ENCODE measurements at regions not wholly inside any gene's neighbourhood (a gene's known extent, or its start where the extent isn't known, plus 50 kb on each side); places are given as distances from the start of the nearest gene placed in this dataset.
A peak's percentile ranks its signal among the peaks of the same experiment; 100 is the strongest.

DNA sequence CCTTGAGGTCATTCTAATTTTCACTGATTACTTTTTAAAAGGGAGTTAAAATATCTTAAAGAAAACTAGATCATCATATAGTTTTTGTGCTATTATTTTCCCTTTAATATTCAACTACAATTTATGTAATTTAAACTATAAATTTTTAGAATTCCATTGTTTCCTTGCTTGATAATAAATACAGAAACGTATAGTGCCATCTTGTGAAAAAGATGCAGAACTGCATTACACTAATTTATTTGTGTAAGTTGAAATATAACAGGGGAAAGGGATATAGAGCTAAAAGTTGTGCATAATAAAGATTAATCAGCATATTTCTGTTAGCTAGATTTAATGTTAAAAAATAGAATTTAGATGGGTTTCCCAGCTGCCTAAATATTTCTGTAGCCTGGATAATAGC, 61.5 kb upstream of the TDRD3 start:
- Histone ChIP-seq H4K20me1 (ENCODE audit: control insufficient read depth, insufficient read depth, low read length, poor library complexity, severe bottlenecking) (no peaks in the 10 kb centered on the region), H3K4me2 (replicated peaks; ENCODE audit: low read depth, low read length, poor library complexity, severe bottlenecking) (no peak overlapping the region), H3K4me1 (ENCODE audit: control insufficient read depth in 2 of 2, insufficient read depth in 2 of 2, low read length in 2 of 2) (no peaks in the 10 kb centered on the region), H3K36me3 (replicated peaks in 1 of 2; ENCODE audit: control extremely low read depth in 1 of 2, control insufficient read depth in 1 of 2, extremely low read depth in 1 of 2, insufficient read depth in 2 of 2, low read length in 1 of 2) (no peaks in the 10 kb centered on the region), H3K9me3 (ENCODE audit: control extremely low read depth in 1 of 3, control insufficient read depth in 2 of 3, insufficient read depth in 1 of 3, low read length in 2 of 3) (peaks cover 0 to 2% (median 0%) of the 10 kb centered on the region in 3 donors), H3K79me2 (ENCODE audit: control insufficient read depth, insufficient read depth, low read length) (no peaks in the 10 kb centered on the region), H3K4me3 (ENCODE audit: control extremely low read depth in 1 of 5, extremely low read depth in 1 of 5, insufficient read depth in 1 of 5, low read depth in 2 of 5, low read length in 4 of 5) (no peak overlapping the region), H3K27me3 (replicated peaks in 1 of 4; ENCODE audit: control extremely low read depth in 1 of 4, control insufficient read depth in 3 of 4, insufficient read depth in 4 of 4, low read length in 3 of 4) (peaks cover 0 to 8% (median 3%) of the 10 kb centered on the region in 4 experiments), H3K9ac (ENCODE audit: low read length) (no peak overlapping the region), H3K27ac (ENCODE audit: low read length in 2 of 2) (no peak overlapping the region), H2AFZ (ENCODE audit: insufficient read depth, low read depth, low read length, poor library complexity, severe bottlenecking) (no peak overlapping the region)
- ChIA-PET POLR2A (no interaction called here), CTCF (interaction anchor here (1.3 kb wide), 1 partner anchor 96 kb away, joined by 3 read pairs; no protein-coding TSS in a partner anchor)
- ATAC-seq (ENCODE audit: low read depth) (no peak), DNase-seq (no peak)
- Mint-ChIP-seq H3K4me3 (no peak overlapping the region), H3K27me3 (peaks cover 22% of the 10 kb centered on the region), H3K27ac (no peak overlapping the region), H3K4me1 (no peaks in the 10 kb centered on the region), H3K9me3 (ENCODE audit: insufficient read depth) (no peaks in the 10 kb centered on the region)
- no CpG with 5 or more reads among the region's 1 CpG for WGBS (ENCODE audit: insufficient coverage)
- intact Hi-C loops (cut with micrococcal nuclease): loop anchor here (1.0 to 10.0 kb wide), 3 partner anchors 96 to 941 kb away; no protein-coding TSS in a partner anchor
- TF ChIP-seq EZH2 (IDR thresholded peaks at IDR 0.05; ENCODE audit: borderline replicate concordance, insufficient read depth, low read depth, low read length, poor library complexity, severe bottlenecking): no peak
- TF ChIP-seq, protein P1, sequence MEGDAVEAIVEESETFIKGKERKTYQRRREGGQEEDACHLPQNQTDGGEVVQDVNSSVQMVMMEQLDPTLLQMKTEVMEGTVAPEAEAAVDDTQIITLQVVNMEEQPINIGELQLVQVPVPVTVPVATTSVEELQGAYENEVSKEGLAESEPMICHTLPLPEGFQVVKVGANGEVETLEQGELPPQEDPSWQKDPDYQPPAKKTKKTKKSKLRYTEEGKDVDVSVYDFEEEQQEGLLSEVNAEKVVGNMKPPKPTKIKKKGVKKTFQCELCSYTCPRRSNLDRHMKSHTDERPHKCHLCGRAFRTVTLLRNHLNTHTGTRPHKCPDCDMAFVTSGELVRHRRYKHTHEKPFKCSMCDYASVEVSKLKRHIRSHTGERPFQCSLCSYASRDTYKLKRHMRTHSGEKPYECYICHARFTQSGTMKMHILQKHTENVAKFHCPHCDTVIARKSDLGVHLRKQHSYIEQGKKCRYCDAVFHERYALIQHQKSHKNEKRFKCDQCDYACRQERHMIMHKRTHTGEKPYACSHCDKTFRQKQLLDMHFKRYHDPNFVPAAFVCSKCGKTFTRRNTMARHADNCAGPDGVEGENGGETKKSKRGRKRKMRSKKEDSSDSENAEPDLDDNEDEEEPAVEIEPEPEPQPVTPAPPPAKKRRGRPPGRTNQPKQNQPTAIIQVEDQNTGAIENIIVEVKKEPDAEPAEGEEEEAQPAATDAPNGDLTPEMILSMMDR (IDR thresholded peaks at IDR 0.05): peak; percentile 72

DNA sequence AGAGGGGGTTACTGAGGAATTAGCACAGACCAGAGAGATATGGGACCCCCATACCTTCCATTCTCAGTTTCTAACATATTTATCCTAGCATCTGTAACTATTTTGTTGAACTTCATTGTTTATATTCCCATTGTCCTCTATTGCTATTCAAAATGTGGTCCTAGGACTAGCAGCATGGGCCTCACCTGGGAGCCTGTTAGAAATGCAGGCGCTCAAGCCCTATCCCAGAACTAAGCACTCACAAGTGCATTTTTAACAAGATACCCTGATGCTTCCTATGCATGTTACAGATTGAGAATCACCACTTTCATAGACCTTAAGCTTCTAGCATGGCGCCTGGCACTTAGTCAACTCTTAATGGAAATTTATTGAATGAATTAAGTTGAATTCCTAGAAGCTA, 58.3 kb upstream of the TDRD3 start:
- Histone ChIP-seq H3K27me3 (replicated peaks in 1 of 4; ENCODE audit: control extremely low read depth in 1 of 4, control insufficient read depth in 3 of 4, insufficient read depth in 4 of 4, low read length in 3 of 4) (peaks cover 0 to 8% (median 3%) of the 10 kb centered on the region in 4 experiments), H3K4me3 (ENCODE audit: control extremely low read depth in 1 of 5, extremely low read depth in 1 of 5, insufficient read depth in 1 of 5, low read depth in 2 of 5, low read length in 4 of 5) (no peak overlapping the region), H3K9ac (ENCODE audit: low read length) (no peak overlapping the region), H4K20me1 (ENCODE audit: control insufficient read depth, insufficient read depth, low read length, poor library complexity, severe bottlenecking) (no peaks in the 10 kb centered on the region), H3K4me1 (ENCODE audit: control insufficient read depth in 2 of 2, insufficient read depth in 2 of 2, low read length in 2 of 2) (no peaks in the 10 kb centered on the region), H3K9me3 (ENCODE audit: control extremely low read depth in 1 of 3, control insufficient read depth in 2 of 3, insufficient read depth in 1 of 3, low read length in 2 of 3) (no peaks in the 10 kb centered on the region), H3K36me3 (replicated peaks in 1 of 2; ENCODE audit: control extremely low read depth in 1 of 2, control insufficient read depth in 1 of 2, extremely low read depth in 1 of 2, insufficient read depth in 2 of 2, low read length in 1 of 2) (no peaks in the 10 kb centered on the region), H3K79me2 (ENCODE audit: control insufficient read depth, insufficient read depth, low read length) (no peaks in the 10 kb centered on the region), H2AFZ (ENCODE audit: insufficient read depth, low read depth, low read length, poor library complexity, severe bottlenecking) (no peak overlapping the region), H3K4me2 (replicated peaks; ENCODE audit: low read depth, low read length, poor library complexity, severe bottlenecking) (no peak overlapping the region), H3K27ac (ENCODE audit: low read length in 2 of 2) (no peak overlapping the region)
- ChIA-PET CTCF (interaction anchor here (1.5 to 2.5 kb wide), 2 partner anchors 12 to 93 kb away, joined by 4 to 5 read pairs; no protein-coding TSS in a partner anchor), POLR2A (no interaction called here)
- intact Hi-C loops (cut with micrococcal nuclease): loop anchor here (5.0 to 10.0 kb wide), 2 partner anchors 656 to 944 kb away; no protein-coding TSS in a partner anchor
- WGBS (ENCODE audit: insufficient coverage): 100% methylated on average over 1 of the region's 2 CpGs
- Mint-ChIP-seq H3K9me3 (ENCODE audit: insufficient read depth) (peaks cover 2% of the 10 kb centered on the region), H3K4me1 (no peaks in the 10 kb centered on the region), H3K27ac (no peak overlapping the region), H3K27me3 (peaks cover 31% of the 10 kb centered on the region), H3K4me3 (no peak overlapping the region)
- TF ChIP-seq, protein P1 (IDR thresholded peaks at IDR 0.05): no peak
- TF ChIP-seq EZH2 (IDR thresholded peaks at IDR 0.05; ENCODE audit: borderline replicate concordance, insufficient read depth, low read depth, low read length, poor library complexity, severe bottlenecking): no peak
- DNase-seq (no peak), ATAC-seq (ENCODE audit: low read depth) (no peak)

All from B cell (primary cell).